HepG2 (cell line): ENCODE measurements at regions not wholly inside any gene's neighbourhood (a gene's known extent, or its start where the extent isn't known, plus 50 kb on each side); places are given as distances from the start of the nearest gene placed in this dataset.

ENCODE experiments used
- ARID4A ChIP-seq: sonication (generic); formaldehyde crosslinking; IDR thresholded peaks from 2 replicates; pipeline ENCODE4 v1.5.0; 2020; ENCODE audit warnings: mild to moderate bottlenecking, missing genetic modification reagents, borderline replicate concordance
- ATM ChIP-seq: fragments of 450-650 bp; IDR thresholded peaks from 2 replicates; pipeline ENCODE4 v1.7.1; 2017; ENCODE audit warnings: mild to moderate bottlenecking, borderline replicate concordance
- CCDC6 ChIP-seq: sonication (generic); formaldehyde crosslinking; IDR thresholded peaks from 2 replicates; pipeline ENCODE4 v1.8.1; 2022; ENCODE audit warnings: mild to moderate bottlenecking, missing genetic modification reagents, moderate library complexity
- ETV6 ChIP-seq: sonication (generic); formaldehyde crosslinking; conservative IDR thresholded peaks from 2 replicates; pipeline ENCODE4 v1.4.0; 2020; ENCODE audit warnings: missing genetic modification reagents
- GLMP ChIP-seq: sonication (generic); formaldehyde crosslinking; IDR thresholded peaks from 2 replicates; pipeline ENCODE4 v1.9.0; 2021; ENCODE audit warnings: missing genetic modification reagents, mild to moderate bottlenecking, borderline replicate concordance
- GMEB1 ChIP-seq: sonication (generic); formaldehyde crosslinking; IDR thresholded peaks from 2 replicates; pipeline ENCODE4 v1.5.1; 2020; ENCODE audit warnings: missing genetic modification reagents, mild to moderate bottlenecking, borderline replicate concordance
- HNF4G ChIP-seq, 2 experiments: sonication (generic) in 1 of 2; formaldehyde crosslinking in 1 of 2; IDR thresholded peaks; 2 replicates each; pipeline versions ENCODE4 v1.4.0 to v1.6.1; 2011 to 2020; ENCODE audit warnings: borderline replicate concordance in 2 of 2, low read depth in 2 of 2, mild to moderate bottlenecking in 2 of 2, low read length in 1 of 2, missing genetic modification reagents in 1 of 2, moderate library complexity in 1 of 2
- KDM2A ChIP-seq: sonication (generic); formaldehyde crosslinking; IDR thresholded peaks from 2 replicates; pipeline ENCODE4 v1.4.0; 2020; ENCODE audit warnings: low read depth, missing genetic modification reagents, borderline replicate concordance
- POLR2AphosphoS5 ChIP-seq: IDR thresholded peaks from 2 replicates; pipeline ENCODE4 v1.6.1; 2012; ENCODE audit warnings: low read depth, low read length
- ZBTB10 ChIP-seq: sonication (generic); formaldehyde crosslinking; IDR thresholded peaks from 2 replicates; pipeline ENCODE4 v1.4.0; 2020; ENCODE audit warnings: missing genetic modification reagents, borderline replicate concordance
- ZFYVE20 ChIP-seq: sonication (generic); formaldehyde crosslinking; IDR thresholded peaks from 2 replicates; pipeline ENCODE4 v1.8.0; 2023; ENCODE audit warnings: low read depth, mild to moderate bottlenecking, moderate library complexity, missing genetic modification reagents, borderline replicate concordance
- ZNF138 ChIP-seq: sonication (generic); formaldehyde crosslinking; IDR thresholded peaks from 2 replicates; pipeline ENCODE4 v1.5.0; 2020; ENCODE audit warnings: mild to moderate bottlenecking, low read depth, missing genetic modification reagents
- ZNF446 ChIP-seq: sonication (generic); formaldehyde crosslinking; IDR thresholded peaks from 2 replicates; pipeline ENCODE4 v1.5.0; 2020; ENCODE audit warnings: mild to moderate bottlenecking, missing genetic modification reagents
- ZNF562 ChIP-seq: sonication (generic); formaldehyde crosslinking; IDR thresholded peaks from 2 replicates; pipeline ENCODE4 v1.8.0; 2022; ENCODE audit warnings: missing genetic modification reagents, borderline replicate concordance
- ZNF615 ChIP-seq: sonication (generic); formaldehyde crosslinking; IDR thresholded peaks from 2 replicates; pipeline ENCODE4 v1.5.0; 2020; ENCODE audit warnings: mild to moderate bottlenecking, missing genetic modification reagents, borderline replicate concordance
- ZNF784 ChIP-seq: sonication (generic); formaldehyde crosslinking; IDR thresholded peaks from 2 replicates; pipeline ENCODE4 v1.5.1; 2020; ENCODE audit warnings: missing genetic modification reagents, mild to moderate bottlenecking, borderline replicate concordance
- ZNF839 ChIP-seq: sonication (generic); formaldehyde crosslinking; IDR thresholded peaks from 2 replicates; pipeline ENCODE4 v1.4.0; 2020; ENCODE audit warnings: missing genetic modification reagents, mild to moderate bottlenecking, borderline replicate concordance
- ZNF883 ChIP-seq: sonication (generic); formaldehyde crosslinking; IDR thresholded peaks from 2 replicates; pipeline ENCODE4 v1.5.1; 2020; ENCODE audit warnings: mild to moderate bottlenecking, missing genetic modification reagents; ENCODE audit errors: not compliant biosample characterization

GRCh38 chr14:54135804-54136280, 179.2 kb upstream of the BMP4 start (continued):
- no peak for TF ChIP-seq ZNF784 (CRISPR knock-in tag)
- TF ChIP-seq CCDC6 (CRISPR knock-in tag) = peak; percentile 43; the same call in 1 of the 2 replicates
- no peak for TF ChIP-seq ZNF138 (CRISPR knock-in tag)
- TF ChIP-seq ZNF562 (CRISPR knock-in tag) = no peak
- no peak for TF ChIP-seq ZNF615
- peak; percentile 66; the same call in 1 of the 2 replicates for TF ChIP-seq HNF4G (IDR thresholded peaks at IDR 0.05; ENCODE audit: borderline replicate concordance, low read depth, low read length)
- no peak for TF ChIP-seq HNF4G (CRISPR knock-in tag; IDR thresholded peaks at IDR 0.05; ENCODE audit: borderline replicate concordance, low read depth)
- TF ChIP-seq POLR2AphosphoS5 = peak; percentile 55
- TF ChIP-seq ZFYVE20 (CRISPR knock-in tag) = no peak
- TF ChIP-seq ZNF446 (CRISPR knock-in tag) = no peak
- TF ChIP-seq ATM = no peak
- TF ChIP-seq ZBTB10 = no peak
- TF ChIP-seq GLMP (CRISPR knock-in tag) = no peak
- TF ChIP-seq ZNF883 = no peak
- TF ChIP-seq ETV6 = no peak
- no peak for TF ChIP-seq GMEB1 (CRISPR knock-in tag)
- peak; percentile 50; the same call in 1 of the 2 replicates for TF ChIP-seq KDM2A (CRISPR knock-in tag)
- no peak; the same call in 1 of the 2 replicates for TF ChIP-seq ARID4A (CRISPR knock-in tag)
- no peak for TF ChIP-seq ZNF839 (CRISPR knock-in tag)
